ENCODE measurements at regions not wholly inside any gene's neighbourhood (a gene's known extent, or its start where the extent isn't known, plus 50 kb on each side); places are given as distances from the start of the nearest gene placed in this dataset.

GRCh38 chr3:41000471-41000870 lies 198.8 kb upstream of the CTNNB1 start:
- peak in 1 of 2 donors; percentile 44 for DNase-seq (ENCODE audit: low read depth in 2 of 2)
- Histone ChIP-seq H3K36me3 (ENCODE audit: control insufficient read depth, insufficient read depth, low read length) (no peaks in the 10 kb centered on the region), H3K4me3 (replicated peaks in 1 of 4; ENCODE audit: control extremely low read depth in 1 of 4, insufficient read depth in 1 of 4, low read depth in 3 of 4, low read length in 4 of 4) (no peak overlapping the region), H3K27me3 (ENCODE audit: control insufficient read depth, insufficient read depth, low read length) (no peaks in the 10 kb centered on the region), H2AFZ (ENCODE audit: low read length) (no peak overlapping the region), H3K9me3 (ENCODE audit: control insufficient read depth, insufficient read depth, low read depth, low read length) (no peaks in the 10 kb centered on the region), H3K79me2 (ENCODE audit: control insufficient read depth, insufficient read depth, low read length) (no peaks in the 10 kb centered on the region), H3K4me1 (ENCODE audit: control insufficient read depth, extremely low read depth, insufficient read depth, low read length) (no peaks in the 10 kb centered on the region), H3K27ac (ENCODE audit: insufficient read depth, low read length) (no peak overlapping the region), H4K20me1 (ENCODE audit: control insufficient read depth, extremely low read depth, insufficient read depth, low read length) (no peaks in the 10 kb centered on the region), H3K9ac (ENCODE audit: insufficient read depth, low read length) (no peak overlapping the region), H3K4me2 (ENCODE audit: extremely low read depth, insufficient read depth, low read length) (no peak overlapping the region)
- TF ChIP-seq EZH2 (IDR thresholded peaks at IDR 0.05; ENCODE audit: low read length, missing control alignments) = no peak
- TF ChIP-seq CTCF (conservative IDR thresholded peaks at IDR 0.05 in 1 of 2, IDR thresholded peaks at IDR 0.05 in 1 of 2; ENCODE audit: low read depth in 1 of 2, low read length in 2 of 2) = no peak

- Histone ChIP-seq H3K4me2 (ENCODE audit: extremely low read depth, insufficient read depth, low read length) (no peak overlapping the region), H3K9ac (ENCODE audit: insufficient read depth, low read length) (no peak overlapping the region), H3K4me1 (ENCODE audit: control insufficient read depth, extremely low read depth, insufficient read depth, low read length) (no peaks in the 10 kb centered on the region), H3K4me3 (replicated peaks in 1 of 4; ENCODE audit: control extremely low read depth in 1 of 4, insufficient read depth in 1 of 4, low read depth in 3 of 4, low read length in 4 of 4) (no peak overlapping the region), H3K36me3 (ENCODE audit: control insufficient read depth, insufficient read depth, low read length) (no peaks in the 10 kb centered on the region), H3K27ac (ENCODE audit: insufficient read depth, low read length) (no peak overlapping the region), H3K79me2 (ENCODE audit: control insufficient read depth, insufficient read depth, low read length) (no peaks in the 10 kb centered on the region), H4K20me1 (ENCODE audit: control insufficient read depth, extremely low read depth, insufficient read depth, low read length) (no peaks in the 10 kb centered on the region), H2AFZ (ENCODE audit: low read length) (no peak overlapping the region), H3K27me3 (ENCODE audit: control insufficient read depth, insufficient read depth, low read length) (no peaks in the 10 kb centered on the region), H3K9me3 (ENCODE audit: control insufficient read depth, insufficient read depth, low read depth, low read length) (no peaks in the 10 kb centered on the region)
- TF ChIP-seq CTCF (conservative IDR thresholded peaks at IDR 0.05 in 1 of 2, IDR thresholded peaks at IDR 0.05 in 1 of 2; ENCODE audit: low read depth in 1 of 2, low read length in 2 of 2) (no peak), EZH2 (IDR thresholded peaks at IDR 0.05; ENCODE audit: low read length, missing control alignments) (no peak)
- DNase-seq (ENCODE audit: low read depth in 2 of 2) = no peak
These were observed 197.7 kb upstream of the CTNNB1 start for GRCh38 chr3:41001556-41001955.

GRCh38 chr3:41002104-41002503 lies 197.2 kb upstream of the CTNNB1 start:
- Histone ChIP-seq H3K9ac (ENCODE audit: insufficient read depth, low read length) (no peak overlapping the region), H3K36me3 (ENCODE audit: control insufficient read depth, insufficient read depth, low read length) (no peaks in the 10 kb centered on the region), H2AFZ (ENCODE audit: low read length) (no peak overlapping the region), H3K4me1 (ENCODE audit: control insufficient read depth, extremely low read depth, insufficient read depth, low read length) (no peaks in the 10 kb centered on the region), H4K20me1 (ENCODE audit: control insufficient read depth, extremely low read depth, insufficient read depth, low read length) (no peaks in the 10 kb centered on the region), H3K4me2 (ENCODE audit: extremely low read depth, insufficient read depth, low read length) (no peak overlapping the region), H3K27me3 (ENCODE audit: control insufficient read depth, insufficient read depth, low read length) (no peaks in the 10 kb centered on the region), H3K79me2 (ENCODE audit: control insufficient read depth, insufficient read depth, low read length) (no peaks in the 10 kb centered on the region), H3K4me3 (replicated peaks in 1 of 4; ENCODE audit: control extremely low read depth in 1 of 4, insufficient read depth in 1 of 4, low read depth in 3 of 4, low read length in 4 of 4) (no peak overlapping the region), H3K27ac (ENCODE audit: insufficient read depth, low read length) (no peak overlapping the region), H3K9me3 (ENCODE audit: control insufficient read depth, insufficient read depth, low read depth, low read length) (no peaks in the 10 kb centered on the region)
- DNase-seq (ENCODE audit: low read depth in 2 of 2) = no peak
- TF ChIP-seq EZH2 (IDR thresholded peaks at IDR 0.05; ENCODE audit: low read length, missing control alignments) (no peak), CTCF (conservative IDR thresholded peaks at IDR 0.05 in 1 of 2, IDR thresholded peaks at IDR 0.05 in 1 of 2; ENCODE audit: low read depth in 1 of 2, low read length in 2 of 2) (no peak)

Measured in fibroblast of lung (primary cell).